Spleen (tissue), 11 donors: ENCODE measurements at regions not wholly inside any gene's neighbourhood (a gene's known extent, or its start where the extent isn't known, plus 50 kb on each side); places are given as distances from the start of the nearest gene placed in this dataset.

Experiments
- DNase-seq: peaks from one replicate; pipeline ENCODE4 v3.0.0-alpha.2; 2020
- H3K27ac ChIP-seq, 8 donors: fragments of 200-600 bp; sonication (generic) in 7 of 8; 1 replicate in 4 of 8; 2 replicates in 4 of 8; pipeline versions ENCODE4 v1.5.0 to v1.8.0; 2016 to 2021; ENCODE audit warnings: inconsistent platforms in 4 of 8, mild to moderate bottlenecking in 4 of 8, moderate library complexity in 1 of 8
- H3K27me3 ChIP-seq, 7 donors: fragments of 200-600 bp; sonication (generic) in 6 of 7; replicated peaks in 1 of 7; 1 replicate in 4 of 7; 2 replicates in 3 of 7; pipeline versions ENCODE4 v1.5.0 to v1.8.0; 2016 to 2021; ENCODE audit warnings: inconsistent platforms in 3 of 7, mild to moderate bottlenecking in 1 of 7
- H3K36me3 ChIP-seq, 6 donors: fragments of 200-600 bp; sonication (generic) in 5 of 6; 1 replicate in 4 of 6; 2 replicates in 2 of 6; pipeline versions ENCODE4 v1.5.0 to v1.8.0; 2016 to 2021; ENCODE audit warnings: inconsistent platforms in 2 of 6
- H3K4me1 ChIP-seq, 6 donors: fragments of 200-600 bp; sonication (generic) in 5 of 6; 1 replicate in 3 of 6; 2 replicates in 3 of 6; pipeline versions ENCODE4 v1.5.0 to v1.8.0; 2016 to 2021; ENCODE audit warnings: inconsistent platforms in 3 of 6
- H3K4me3 ChIP-seq, 8 donors: fragments of 200-600 bp; sonication (generic) in 7 of 8; 1 replicate in 4 of 8; 2 replicates in 4 of 8; pipeline versions ENCODE4 v1.5.0 to v1.8.0; 2016 to 2021; ENCODE audit warnings: inconsistent platforms in 4 of 8, mild to moderate bottlenecking in 4 of 8, moderate library complexity in 2 of 8
- H3K9me3 ChIP-seq, 8 donors: fragments of 200-600 bp; sonication (generic) in 7 of 8; 1 replicate in 4 of 8; 2 replicates in 4 of 8; pipeline versions ENCODE4 v1.5.0 to v1.8.0; 2016 to 2021; ENCODE audit warnings: inconsistent platforms in 4 of 8
- POLR2A ChIP-seq, 3 donors: fragments of 450-650 bp; IDR thresholded peaks; one replicate each; pipeline ENCODE4 v1.5.1; 2017; ENCODE audit warnings: antibody characterized with exemption in 3 of 3, mild to moderate bottlenecking in 1 of 3
- POLR2AphosphoS5 ChIP-seq, 3 donors: sonication (generic); formaldehyde crosslinking; IDR thresholded peaks; one replicate each; pipeline ENCODE4 v1.5.1; 2017; ENCODE audit warnings: antibody characterized with exemption in 3 of 3
- WGBS, 5 donors: extraction: QIAGEN DNeasy Blood & Tissue Kit in 3 of 5; methylation state at CpG; one replicate each; pipeline versions ENCODE4 v1.1.5 to v1.1.7; 2013 to 2018; 5-methylcytosine and 5-hydroxymethylcytosine counted together
- intact Hi-C: fragments of 100-400 bp; cut with DNase I; formaldehyde crosslinking; loops from one replicate; pipeline ENCODE4 v1.15.0; 2023; ENCODE audit warnings: low total_unique reads
- TF ChIP-seq, protein P1 (sequence below), 11 experiments: fragments of 200-600 bp in 7 of 11; fragments of 450-650 bp in 4 of 11; sonication (generic) in 4 of 11; IDR thresholded peaks in 8 of 11; conservative IDR thresholded peaks in 3 of 11; 1 replicate in 7 of 11; 2 replicates in 4 of 11; pipeline versions ENCODE4 v1.4.0 to v1.8.0; 2016 to 2021; ENCODE audit warnings: antibody characterized with exemption in 11 of 11, inconsistent platforms in 4 of 11, mild to moderate bottlenecking in 1 of 11
- donor health status: healthy with polysubstance abuse.
- donor health status: DM: no; HTN: no; CAD: no; lungs with moderate emphysema.
- donor health status: DM: no; HTN: no; CAD: no.
- donor health status: Bipolar disorder and iron deficiency.
- donor health status: healthy.
- donor health status: DM: no; HTN: no; CAD: no.
- donor health status: DM: yes; HTN: yes; CAD: no.

- Histone ChIP-seq H3K27ac (no peak overlapping the region), H3K27me3 (no peaks in the 10 kb centered on the region), H3K9me3 (no peaks in the 10 kb centered on the region), H3K4me1 (no peaks in the 10 kb centered on the region), H3K36me3 (no peaks in the 10 kb centered on the region), H3K4me3 (no peak overlapping the region)
- intact Hi-C loops, result no loop called here
- no peak for DNase-seq
- WGBS, 5 donors, result 72 to 85% (median 81%) methylated on average over 6 of the region's 6 CpGs
- TF ChIP-seq, protein P1, sequence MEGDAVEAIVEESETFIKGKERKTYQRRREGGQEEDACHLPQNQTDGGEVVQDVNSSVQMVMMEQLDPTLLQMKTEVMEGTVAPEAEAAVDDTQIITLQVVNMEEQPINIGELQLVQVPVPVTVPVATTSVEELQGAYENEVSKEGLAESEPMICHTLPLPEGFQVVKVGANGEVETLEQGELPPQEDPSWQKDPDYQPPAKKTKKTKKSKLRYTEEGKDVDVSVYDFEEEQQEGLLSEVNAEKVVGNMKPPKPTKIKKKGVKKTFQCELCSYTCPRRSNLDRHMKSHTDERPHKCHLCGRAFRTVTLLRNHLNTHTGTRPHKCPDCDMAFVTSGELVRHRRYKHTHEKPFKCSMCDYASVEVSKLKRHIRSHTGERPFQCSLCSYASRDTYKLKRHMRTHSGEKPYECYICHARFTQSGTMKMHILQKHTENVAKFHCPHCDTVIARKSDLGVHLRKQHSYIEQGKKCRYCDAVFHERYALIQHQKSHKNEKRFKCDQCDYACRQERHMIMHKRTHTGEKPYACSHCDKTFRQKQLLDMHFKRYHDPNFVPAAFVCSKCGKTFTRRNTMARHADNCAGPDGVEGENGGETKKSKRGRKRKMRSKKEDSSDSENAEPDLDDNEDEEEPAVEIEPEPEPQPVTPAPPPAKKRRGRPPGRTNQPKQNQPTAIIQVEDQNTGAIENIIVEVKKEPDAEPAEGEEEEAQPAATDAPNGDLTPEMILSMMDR (IDR thresholded peaks at IDR 0.05 in 8 of 11, conservative IDR thresholded peaks at IDR 0.05 in 3 of 11), result no peak
- TF ChIP-seq POLR2AphosphoS5 (IDR thresholded peaks at IDR 0.05) (no peak), POLR2A (IDR thresholded peaks at IDR 0.05) (no peak)
Observed at GRCh38 chr18:22549260-22549937, 131.7 kb upstream of the CTAGE1 start.

DNA sequence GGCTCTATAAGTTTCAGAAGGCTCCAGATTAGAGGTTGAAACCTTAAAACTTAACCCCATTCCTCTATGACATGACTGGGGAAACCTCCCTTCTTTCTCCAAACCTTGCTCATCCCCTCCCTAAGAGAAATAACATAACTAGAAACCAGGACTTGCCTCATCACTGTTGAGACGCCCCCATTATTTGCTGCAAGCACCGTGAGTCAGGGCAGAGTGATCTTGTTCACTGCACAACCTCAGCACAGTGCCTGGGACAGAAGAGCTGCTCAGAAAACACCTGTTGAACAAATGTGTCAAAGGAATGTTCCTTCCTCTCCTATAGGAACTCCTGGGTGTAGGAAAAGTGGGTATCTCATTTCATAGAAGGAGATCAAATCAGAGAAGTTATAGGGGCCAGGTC, 132.7 kb upstream of the CTAGE1 start:
- H3K27me3 ChIP-seq, result no peaks in the 10 kb centered on the region
- TF ChIP-seq POLR2AphosphoS5 (IDR thresholded peaks at IDR 0.05), result no peak
- TF ChIP-seq, protein P1 (IDR thresholded peaks at IDR 0.05 in 8 of 11, conservative IDR thresholded peaks at IDR 0.05 in 3 of 11), result no peak
- TF ChIP-seq POLR2A (IDR thresholded peaks at IDR 0.05), result no peak
- intact Hi-C loops, result loop anchor here (10.0 kb wide), 2 partner anchors 56 to 376 kb away; no protein-coding TSS in a partner anchor
- 74 to 93% (median 79%) methylated on average over 2 of the region's 2 CpGs for WGBS, 5 donors
- H3K27ac ChIP-seq, result no peak overlapping the region
- no peak for DNase-seq
- H3K36me3 ChIP-seq, result no peaks in the 10 kb centered on the region
- no peaks in the 10 kb centered on the region for H3K9me3 ChIP-seq
- no peaks in the 10 kb centered on the region for H3K4me1 ChIP-seq
- no peak overlapping the region for H3K4me3 ChIP-seq

DNA sequence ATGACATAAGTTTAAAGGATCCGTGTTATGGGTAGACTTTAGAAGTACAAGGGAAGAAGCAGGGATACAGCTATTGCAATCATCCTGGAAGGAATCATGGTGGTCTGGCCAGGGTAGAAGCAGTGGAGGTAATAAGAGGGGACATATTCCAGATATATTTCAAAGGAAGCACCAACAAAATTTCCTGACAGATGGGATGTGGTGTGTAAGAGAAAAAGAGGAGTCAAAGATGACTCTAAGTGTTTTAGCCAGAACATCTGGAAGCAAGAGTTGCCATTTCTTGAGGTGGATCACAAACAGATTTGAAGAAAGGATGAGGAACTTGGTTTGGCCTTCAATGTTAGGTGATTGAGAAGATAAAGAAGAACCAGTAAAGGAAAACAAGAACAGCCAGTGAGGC, 133.1 kb upstream of the CTAGE1 start:
- peak overlapping the region in 7 of 8 donors; percentile 52 to 72 (median 61) for H3K27ac ChIP-seq
- intact Hi-C loops, result loop anchor here (10.0 kb wide), 2 partner anchors 56 to 376 kb away; no protein-coding TSS in a partner anchor

More for the DNA sequence above, 133.1 kb upstream of the CTAGE1 start:
- Histone ChIP-seq H3K4me3 (no peak overlapping the region), H3K9me3 (no peaks in the 10 kb centered on the region), H3K27me3 (no peaks in the 10 kb centered on the region), H3K4me1 (no peaks in the 10 kb centered on the region), H3K36me3 (no peaks in the 10 kb centered on the region)
- TF ChIP-seq POLR2AphosphoS5 (IDR thresholded peaks at IDR 0.05) (no peak), POLR2A (IDR thresholded peaks at IDR 0.05) (no peak)
- TF ChIP-seq, protein P1 (IDR thresholded peaks at IDR 0.05 in 8 of 11, conservative IDR thresholded peaks at IDR 0.05 in 3 of 11), result no peak
- no peak for DNase-seq
- WGBS, 5 donors, result 89 to 97% (median 95%) methylated on average over 1 of the region's 1 CpG
